K562 (cell line): ENCODE measurements at regions not wholly inside any gene's neighbourhood (a gene's known extent, or its start where the extent isn't known, plus 50 kb on each side); places are given as distances from the start of the nearest gene placed in this dataset.

Experiments used
- ATAC-seq: fragments of 200-7000 bp; cut with Tn5 transposase; 3 replicates; pipeline ENCODE4 v1.9.1; 2020; ENCODE audit warnings: moderate library complexity
- BruUV-seq: library from RNA; stranded (reverse); fragments of 400-500 nt; replicated peaks from 2 replicates; lab custom pipeline; 2021; lab: Mats Ljungman, UMichigan
- CTCF ChIA-PET: fragments of 300-600 bp; formaldehyde crosslinking; extraction: SDS; loops from one replicate; lab custom pipeline; 2021; ENCODE audit warnings: low intra/inter-chr PET ratio; lab: Yijun Ruan, JAX
- POLR2A ChIA-PET: fragments of 300-600, 350-650 bp; sonication (Branson Sonifier 250); formaldehyde crosslinking; extraction: SDS; loops from one replicate; lab custom pipeline; 2021; ENCODE audit warnings: antibody characterized with exemption, inconsistent platforms; lab: Yijun Ruan, JAX
- DNase-seq, 4 experiments: peaks; one replicate each; pipeline versions ENCODE4 v3.0.0 to v3.0.0-alpha.2; 2011 to 2018; ENCODE audit warnings: low spot score in 3 of 4, mixed read lengths in 3 of 4; ENCODE audit errors: extremely low read depth in 1 of 4
- FAIRE-seq: peaks from 2 replicates; lab custom pipeline; 2011; peaks lifted over from hg19 to GRCh38; lab: Jason Lieb, UNC
- H2AFZ ChIP-seq: 2 replicates; pipeline ENCODE4 v1.6.0; 2011; ENCODE audit warnings: low read depth, low read length, control low read depth, inconsistent platforms
- H3K27ac ChIP-seq: fragments of 200-600 bp; 3 replicates; pipeline ENCODE4 v1.8.0; 2011; ENCODE audit warnings: low read depth, mild to moderate bottlenecking, control low read depth, inconsistent platforms, low read length, moderate library complexity, mixed read lengths; ENCODE audit errors: extremely low read depth
- H3K27me3 ChIP-seq, 2 experiments: fragments of 300-600 bp in 1 of 2; 2 replicates in 1 of 2; 3 replicates in 1 of 2; pipeline versions ENCODE4 v1.6.0 to v1.8.0; 2011; ENCODE audit warnings: inconsistent platforms in 2 of 2, low read length in 2 of 2, mild to moderate bottlenecking in 1 of 2, mixed read lengths in 1 of 2, moderate library complexity in 1 of 2; ENCODE audit not compliant: control insufficient read depth in 2 of 2, insufficient read depth in 2 of 2
- H3K36me3 ChIP-seq: fragments of 300-600 bp; 3 replicates; pipeline ENCODE4 v1.8.0; 2011; ENCODE audit warnings: mild to moderate bottlenecking, low read length, inconsistent platforms; ENCODE audit not compliant: control insufficient read depth, insufficient read depth
- H3K4me1 ChIP-seq, 2 experiments: fragments of 200-600 bp in 1 of 2; replicated peaks in 1 of 2; 2 replicates in 1 of 2; 3 replicates in 1 of 2; pipeline versions ENCODE4 v1.5.1 to v1.8.0; 2011; ENCODE audit warnings: inconsistent platforms in 2 of 2, low read length in 2 of 2, mild to moderate bottlenecking in 1 of 2, mixed read lengths in 1 of 2, moderate library complexity in 1 of 2; ENCODE audit not compliant: control insufficient read depth in 2 of 2, insufficient read depth in 2 of 2
- H3K4me2 ChIP-seq: 2 replicates; pipeline ENCODE4 v1.6.1; 2011; ENCODE audit warnings: low read length, control low read depth, inconsistent platforms, mixed read lengths; ENCODE audit not compliant: insufficient read depth
- H3K4me3 ChIP-seq: fragments of 200-600 bp; sonication (generic), shearing (Covaris generic); 2 replicates; pipeline ENCODE4 v1.5.1; 2016; ENCODE audit warnings: control low read depth, inconsistent platforms
- H3K79me2 ChIP-seq: fragments of 200-600 bp; 3 replicates; pipeline ENCODE4 v1.8.0; 2011; ENCODE audit warnings: low read length, inconsistent platforms; ENCODE audit not compliant: control insufficient read depth, insufficient read depth
- H3K9ac ChIP-seq, 2 experiments: 2 replicates each; pipeline versions ENCODE4 v1.6.0 to v1.6.1; 2011; ENCODE audit warnings: low read depth in 2 of 2, low read length in 2 of 2, control low read depth in 1 of 2, inconsistent platforms in 1 of 2, mild to moderate bottlenecking in 1 of 2, mixed read lengths in 1 of 2; ENCODE audit not compliant: insufficient read depth in 1 of 2
- H3K9me1 ChIP-seq: one replicate; pipeline ENCODE4 v1.6.0; 2011; ENCODE audit warnings: inconsistent platforms, mild to moderate bottlenecking, low read length, moderate library complexity; ENCODE audit not compliant: control insufficient read depth, insufficient read depth
- H3K9me3 ChIP-seq: replicated peaks from 2 replicates; pipeline ENCODE4 v1.5.1; 2011; ENCODE audit warnings: low read depth, low read length, inconsistent platforms; ENCODE audit not compliant: control insufficient read depth, insufficient read depth
- H4K20me1 ChIP-seq: replicated peaks from 2 replicates; pipeline ENCODE4 v1.6.1; 2011; ENCODE audit warnings: low read length, inconsistent platforms, mixed read lengths; ENCODE audit not compliant: control insufficient read depth, insufficient read depth
- MYNN ChIP-seq, 2 experiments: sonication (generic); formaldehyde crosslinking in 1 of 2; IDR thresholded peaks; 2 replicates each; pipeline versions ENCODE4 v1.5.0 to v1.6.1; 2016 to 2020; ENCODE audit warnings: antibody characterized with exemption in 1 of 2, missing genetic modification reagents in 1 of 2
- NRF1 ChIP-seq, 2 experiments: fragments of 450-650 bp; IDR thresholded peaks in 1 of 2; conservative IDR thresholded peaks in 1 of 2; 2 replicates each; pipeline ENCODE4 v1.6.1; 2014; ENCODE audit warnings: mild to moderate bottlenecking in 2 of 2
- RB1 ChIP-seq: fragments of 450-650 bp; IDR thresholded peaks from 2 replicates; pipeline ENCODE4 v1.6.1; 2017; ENCODE audit warnings: low read depth, mild to moderate bottlenecking
- RBM17 ChIP-seq: fragments of 200-400 bp; formaldehyde crosslinking; IDR thresholded peaks from 2 replicates; pipeline ENCODE4 v1.6.1; 2017; ENCODE audit warnings: low read depth, mild to moderate bottlenecking, low read length, borderline replicate concordance
- ZNF511 ChIP-seq: sonication (generic); formaldehyde crosslinking; IDR thresholded peaks from 2 replicates; pipeline ENCODE4 v1.8.0; 2022; ENCODE audit warnings: mild to moderate bottlenecking, missing genetic modification reagents
- ZNF766 ChIP-seq: fragments of 200-800 bp; sonication (Bioruptor generic); conservative IDR thresholded peaks from 2 replicates; pipeline ENCODE4 v1.6.1; 2016; ENCODE audit warnings: missing genetic modification characterization, missing compliant biosample characterization
- WGBS: fragments of 100-300 bp; shearing (Covaris generic); methylation state at CpG from one replicate; pipeline ENCODE4 v1.1.6; 2016; ENCODE audit warnings: low coverage, mixed read lengths; ENCODE audit not compliant: insufficient coverage; ENCODE audit errors: missing lambda C conversion rate; 5-methylcytosine and 5-hydroxymethylcytosine counted together
- in situ Hi-C: fragments of 300-500 bp; cut with MboI; formaldehyde crosslinking; loops from 4 replicates; pipeline ENCODE4 v1.15.0; 2018; ENCODE audit warnings: inconsistent platforms, mixed read lengths
- intact Hi-C: fragments of 100-400 bp; cut with micrococcal nuclease; formaldehyde crosslinking; loops from 2 replicates; pipeline ENCODE4 v1.14.2; 2022
- TF ChIP-seq, protein P1 (sequence below), 2 experiments: fragments of 450-650 bp in 1 of 2; sonication (generic) in 1 of 2; formaldehyde crosslinking in 1 of 2; IDR thresholded peaks; 2 replicates each; pipeline versions ENCODE4 v1.7.1 to v1.9.0; 2016 to 2022; ENCODE audit warnings: inconsistent platforms in 1 of 2, mild to moderate bottlenecking in 1 of 2, missing genetic modification reagents in 1 of 2

DNA sequence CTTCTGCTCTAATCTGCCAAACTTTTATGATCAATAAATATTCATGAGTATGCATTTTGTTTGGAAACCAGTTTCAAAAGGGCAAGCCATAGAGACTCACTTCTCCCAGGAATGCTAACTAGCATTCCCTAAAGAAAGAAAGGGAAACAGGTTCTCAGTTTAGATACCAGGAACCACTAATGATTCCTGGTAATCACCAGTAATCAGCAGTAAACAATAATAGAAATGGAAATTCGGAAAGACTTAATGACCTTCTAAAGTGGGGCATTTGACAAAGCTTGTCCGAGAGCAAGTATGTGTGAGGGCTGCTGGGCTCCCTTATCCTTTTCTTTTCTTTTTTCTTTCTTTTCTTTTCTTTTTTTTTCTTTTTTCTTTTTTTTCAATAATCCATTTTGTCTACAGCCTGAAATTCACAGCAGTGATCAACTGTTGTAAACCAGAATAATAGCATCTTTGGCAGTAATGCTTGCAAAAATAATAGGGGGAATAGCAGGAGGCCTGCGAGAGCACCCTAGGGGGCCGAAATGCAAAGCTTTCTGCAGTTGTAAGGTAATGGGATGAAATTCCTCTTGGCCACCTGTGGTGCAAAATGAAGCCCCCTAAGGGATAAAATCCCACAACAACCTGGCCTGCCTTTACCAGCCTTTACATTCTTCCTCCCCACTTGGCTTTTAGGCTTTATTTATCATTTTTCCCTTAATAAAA, 253.2 kb downstream of the ZPLD1 start:
- CTCF ChIA-PET: no interaction called here

GRCh38 chr3:102688556-102688930, 253.7 kb downstream of the ZPLD1 start:
- ATAC-seq: no peak
- no peak overlapping the region for H2AFZ ChIP-seq
- in situ Hi-C loops: no loop called here
- DNase-seq: no peak
- H4K20me1 ChIP-seq: no peaks in the 10 kb centered on the region
- no peak overlapping the region for H3K4me2 ChIP-seq
- H3K4me3 ChIP-seq: no peak overlapping the region
- H3K9me3 ChIP-seq: no peaks in the 10 kb centered on the region
- no peaks in the 10 kb centered on the region for H3K79me2 ChIP-seq
- FAIRE-seq: no peak
- no peak overlapping the region for H3K9ac ChIP-seq
- intact Hi-C loops: no loop called here
- ChIA-PET POLR2A (no interaction called here), CTCF (no interaction called here)
- WGBS: no CpG with 5 or more reads among the region's 1 CpG
- H3K9me1 ChIP-seq: no peaks in the 10 kb centered on the region
- H3K4me1 ChIP-seq: no peaks in the 10 kb centered on the region
- no TSS peak for BruUV-seq
- no peaks in the 10 kb centered on the region for H3K36me3 ChIP-seq
- no peaks in the 10 kb centered on the region for H3K27me3 ChIP-seq
- no peak overlapping the region for H3K27ac ChIP-seq
- no peak for TF ChIP-seq RB1
- TF ChIP-seq ZNF511 (CRISPR knock-in tag): no peak
- TF ChIP-seq, protein P1, sequence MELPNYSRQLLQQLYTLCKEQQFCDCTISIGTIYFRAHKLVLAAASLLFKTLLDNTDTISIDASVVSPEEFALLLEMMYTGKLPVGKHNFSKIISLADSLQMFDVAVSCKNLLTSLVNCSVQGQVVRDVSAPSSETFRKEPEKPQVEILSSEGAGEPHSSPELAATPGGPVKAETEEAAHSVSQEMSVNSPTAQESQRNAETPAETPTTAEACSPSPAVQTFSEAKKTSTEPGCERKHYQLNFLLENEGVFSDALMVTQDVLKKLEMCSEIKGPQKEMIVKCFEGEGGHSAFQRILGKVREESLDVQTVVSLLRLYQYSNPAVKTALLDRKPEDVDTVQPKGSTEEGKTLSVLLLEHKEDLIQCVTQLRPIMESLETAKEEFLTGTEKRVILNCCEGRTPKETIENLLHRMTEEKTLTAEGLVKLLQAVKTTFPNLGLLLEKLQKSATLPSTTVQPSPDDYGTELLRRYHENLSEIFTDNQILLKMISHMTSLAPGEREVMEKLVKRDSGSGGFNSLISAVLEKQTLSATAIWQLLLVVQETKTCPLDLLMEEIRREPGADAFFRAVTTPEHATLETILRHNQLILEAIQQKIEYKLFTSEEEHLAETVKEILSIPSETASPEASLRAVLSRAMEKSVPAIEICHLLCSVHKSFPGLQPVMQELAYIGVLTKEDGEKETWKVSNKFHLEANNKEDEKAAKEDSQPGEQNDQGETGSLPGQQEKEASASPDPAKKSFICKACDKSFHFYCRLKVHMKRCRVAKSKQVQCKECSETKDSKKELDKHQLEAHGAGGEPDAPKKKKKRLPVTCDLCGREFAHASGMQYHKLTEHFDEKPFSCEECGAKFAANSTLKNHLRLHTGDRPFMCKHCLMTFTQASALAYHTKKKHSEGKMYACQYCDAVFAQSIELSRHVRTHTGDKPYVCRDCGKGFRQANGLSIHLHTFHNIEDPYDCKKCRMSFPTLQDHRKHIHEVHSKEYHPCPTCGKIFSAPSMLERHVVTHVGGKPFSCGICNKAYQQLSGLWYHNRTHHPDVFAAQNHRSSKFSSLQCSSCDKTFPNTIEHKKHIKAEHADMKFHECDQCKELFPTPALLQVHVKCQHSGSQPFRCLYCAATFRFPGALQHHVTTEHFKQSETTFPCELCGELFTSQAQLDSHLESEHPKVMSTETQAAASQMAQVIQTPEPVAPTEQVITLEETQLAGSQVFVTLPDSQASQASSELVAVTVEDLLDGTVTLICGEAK (IDR thresholded peaks at IDR 0.05): no peak
- TF ChIP-seq, protein P1 (CRISPR knock-in tag; IDR thresholded peaks at IDR 0.05): no peak
- TF ChIP-seq ZNF766: no peak

More for the DNA sequence above, 253.2 kb downstream of the ZPLD1 start:
- no peaks in the 10 kb centered on the region for H3K36me3 ChIP-seq
- in situ Hi-C loops: no loop called here
- ATAC-seq (no peak), DNase-seq (no peak), FAIRE-seq (no peak)
- no peaks in the 10 kb centered on the region for H3K79me2 ChIP-seq
- no peak overlapping the region for H3K27ac ChIP-seq
- WGBS: 0% methylated on average over 3 of the region's 4 CpGs
- H3K27me3 ChIP-seq: no peaks in the 10 kb centered on the region
- H3K4me1 ChIP-seq: no peaks in the 10 kb centered on the region
- H3K9me3 ChIP-seq: no peaks in the 10 kb centered on the region
- H3K9me1 ChIP-seq: no peaks in the 10 kb centered on the region
- POLR2A ChIA-PET: no interaction called here
- H3K4me2 ChIP-seq: no peak overlapping the region
- H3K9ac ChIP-seq: no peak overlapping the region
- H3K4me3 ChIP-seq: no peak overlapping the region
- no TSS peak for BruUV-seq
- H4K20me1 ChIP-seq: no peaks in the 10 kb centered on the region
- no peak overlapping the region for H2AFZ ChIP-seq
- TF ChIP-seq MYNN (IDR thresholded peaks at IDR 0.05) (no peak), MYNN (CRISPR knock-in tag; IDR thresholded peaks at IDR 0.05) (no peak), NRF1 (conservative IDR thresholded peaks at IDR 0.05 in 1 of 2, IDR thresholded peaks at IDR 0.05 in 1 of 2) (no peak), RBM17 (no peak)
- intact Hi-C loops: no loop called here
